Mesenchymal stem cell (in vitro differentiated cells and primary cell): ENCODE measurements at regions not wholly inside any gene's neighbourhood (a gene's known extent, or its start where the extent isn't known, plus 50 kb on each side); places are given as distances from the start of the nearest gene placed in this dataset.

Experiments used
- DNase-seq: peaks from one replicate; pipeline ENCODE4 v3.0.0-alpha.2; 2013
- H2AFZ ChIP-seq: one replicate; pipeline ENCODE4 v1.6.1; 2013; ENCODE audit warnings: low read depth, mild to moderate bottlenecking, control low read depth, inconsistent platforms, low read length, moderate library complexity
- H2AK5ac ChIP-seq: 2 replicates; pipeline ENCODE4 v1.6.1; 2013; ENCODE audit warnings: low read length, moderate library complexity, mild to moderate bottlenecking, inconsistent platforms; ENCODE audit not compliant: severe bottlenecking
- H2BK120ac ChIP-seq: one replicate; pipeline ENCODE4 v1.6.1; 2013; ENCODE audit warnings: low read depth, mild to moderate bottlenecking, inconsistent platforms, low read length, moderate library complexity
- H2BK12ac ChIP-seq, 2 experiments: one replicate each; pipeline ENCODE4 v1.6.1; 2013; ENCODE audit warnings: inconsistent platforms in 2 of 2, low read length in 2 of 2, mild to moderate bottlenecking in 2 of 2, moderate library complexity in 2 of 2, control low read depth in 1 of 2
- H2BK15ac ChIP-seq: one replicate; pipeline ENCODE4 v1.6.1; 2013; ENCODE audit warnings: mild to moderate bottlenecking, low read depth, inconsistent platforms; ENCODE audit not compliant: poor library complexity, severe bottlenecking
- H2BK5ac ChIP-seq: 2 replicates; pipeline ENCODE4 v1.6.1; 2013; ENCODE audit warnings: low read depth, mild to moderate bottlenecking, low read length, control low read depth, inconsistent platforms; ENCODE audit not compliant: poor library complexity, severe bottlenecking
- H3K14ac ChIP-seq, 2 experiments: one replicate each; pipeline ENCODE4 v1.6.1; 2013; ENCODE audit warnings: inconsistent platforms in 2 of 2, low read length in 2 of 2, control low read depth in 1 of 2, mild to moderate bottlenecking in 1 of 2, moderate library complexity in 1 of 2
- H3K18ac ChIP-seq, 2 experiments: one replicate each; pipeline ENCODE4 v1.6.1; 2013; ENCODE audit warnings: inconsistent platforms in 2 of 2, low read length in 2 of 2, control low read depth in 1 of 2, low read depth in 1 of 2, mild to moderate bottlenecking in 1 of 2
- H3K23ac ChIP-seq, 2 experiments: one replicate each; pipeline ENCODE4 v1.6.1; 2013; ENCODE audit warnings: inconsistent platforms in 2 of 2, low read length in 2 of 2, mild to moderate bottlenecking in 2 of 2, moderate library complexity in 2 of 2, control low read depth in 1 of 2
- H3K27ac ChIP-seq: 2 replicates; pipeline ENCODE4 v1.5.1; 2013; ENCODE audit warnings: mild to moderate bottlenecking, moderate library complexity, low read length, control low read depth, inconsistent platforms; ENCODE audit not compliant: poor library complexity, severe bottlenecking
- H3K27me3 ChIP-seq, 2 experiments: 2 replicates each; pipeline versions ENCODE4 v1.6.1 to v1.7.0; 2013; ENCODE audit warnings: low read length in 2 of 2, mild to moderate bottlenecking in 2 of 2, moderate library complexity in 2 of 2, control low read depth in 1 of 2, inconsistent platforms in 1 of 2; ENCODE audit not compliant: control insufficient read depth in 1 of 2, insufficient read depth in 1 of 2
- H3K36me3 ChIP-seq, 2 experiments: 2 replicates each; pipeline versions ENCODE4 v1.6.1 to v1.7.0; 2013; ENCODE audit warnings: low read length in 2 of 2, control low read depth in 1 of 2, inconsistent platforms in 1 of 2, low read depth in 1 of 2, mild to moderate bottlenecking in 1 of 2; ENCODE audit not compliant: insufficient read depth in 2 of 2, control insufficient read depth in 1 of 2
- H3K4ac ChIP-seq, 2 experiments: one replicate each; pipeline ENCODE4 v1.6.1; 2013; ENCODE audit warnings: inconsistent platforms in 2 of 2, low read length in 2 of 2, mild to moderate bottlenecking in 2 of 2, moderate library complexity in 2 of 2, control low read depth in 1 of 2, low read depth in 1 of 2
- H3K4me1 ChIP-seq: 2 replicates; pipeline ENCODE4 v1.6.1; 2013; ENCODE audit warnings: low read depth, low read length, control low read depth; ENCODE audit not compliant: control insufficient read depth, insufficient read depth
- H3K4me2 ChIP-seq: 2 replicates; pipeline ENCODE4 v1.6.1; 2013; ENCODE audit warnings: low read length, mild to moderate bottlenecking, inconsistent platforms; ENCODE audit not compliant: poor library complexity, severe bottlenecking
- H3K4me3 ChIP-seq, 2 experiments: 2 replicates each; pipeline versions ENCODE4 v1.5.1 to v1.7.0; 2013; ENCODE audit warnings: low read length in 2 of 2, mild to moderate bottlenecking in 2 of 2, control low read depth in 1 of 2, low read depth in 1 of 2; ENCODE audit not compliant: insufficient read depth in 1 of 2
- H3K79me1 ChIP-seq: replicated peaks from 2 replicates; pipeline ENCODE4 v1.6.1; 2013; ENCODE audit warnings: mild to moderate bottlenecking, control low read depth, low read length, inconsistent platforms; ENCODE audit not compliant: poor library complexity, severe bottlenecking
- H3K9ac ChIP-seq: 2 replicates; pipeline ENCODE4 v1.7.0; 2013; ENCODE audit warnings: mild to moderate bottlenecking, low read length, moderate library complexity
- H3K9me3 ChIP-seq: 2 replicates; pipeline ENCODE4 v1.7.0; 2013; ENCODE audit warnings: mild to moderate bottlenecking, low read length; ENCODE audit not compliant: control insufficient read depth
- H4K8ac ChIP-seq: one replicate; pipeline ENCODE4 v1.6.1; 2013; ENCODE audit warnings: inconsistent platforms, mild to moderate bottlenecking, low read length, moderate library complexity
- H4K91ac ChIP-seq: one replicate; pipeline ENCODE4 v1.6.1; 2013; ENCODE audit warnings: mild to moderate bottlenecking, low read length, inconsistent platforms
- WGBS: methylation state at CpG from one replicate; pipeline ENCODE4 v1.1.7; 2013; ENCODE audit warnings: mixed read lengths; 5-methylcytosine and 5-hydroxymethylcytosine counted together

DNA sequence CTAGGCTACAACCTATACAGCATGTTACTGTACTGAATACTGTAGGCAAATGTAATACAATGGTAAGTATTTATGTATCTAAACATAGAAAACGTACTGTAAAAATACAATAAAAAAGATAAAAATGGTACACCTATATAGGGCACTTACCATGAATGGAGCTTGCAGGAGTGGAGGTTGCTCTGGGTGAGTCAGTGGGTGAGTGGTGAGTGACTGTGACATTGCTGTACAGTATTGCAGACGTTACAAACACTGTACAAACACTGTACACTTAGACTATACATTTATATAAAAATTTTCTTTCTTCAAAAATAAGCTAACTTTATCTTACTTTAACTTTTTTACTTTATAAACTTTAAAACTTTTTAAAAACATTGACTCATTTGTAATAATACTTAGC, 190.3 kb upstream of the NR3C2 start:
- H3K4me1 ChIP-seq: no peaks in the 10 kb centered on the region
- no peak overlapping the region for H3K14ac ChIP-seq
- H3K4ac ChIP-seq: no peak overlapping the region
- no peak overlapping the region for H3K4me2 ChIP-seq
- H2AK5ac ChIP-seq: no peak overlapping the region
- no peak overlapping the region for H3K9ac ChIP-seq
- no peaks in the 10 kb centered on the region for H3K36me3 ChIP-seq
- H2BK15ac ChIP-seq: no peak overlapping the region
- no peak overlapping the region for H4K8ac ChIP-seq
- no peak overlapping the region for H3K18ac ChIP-seq
- H2AFZ ChIP-seq: no peak overlapping the region
- no peak overlapping the region for H3K27ac ChIP-seq
- no peak overlapping the region for H2BK12ac ChIP-seq
- H2BK5ac ChIP-seq: no peak overlapping the region
- no peaks in the 10 kb centered on the region for H3K79me1 ChIP-seq
- H2BK120ac ChIP-seq: no peak overlapping the region
- DNase-seq: no peak
- H3K27me3 ChIP-seq: no peaks in the 10 kb centered on the region
- no CpG with 5 or more reads among the region's 2 CpGs for WGBS
- H4K91ac ChIP-seq: no peak overlapping the region
- peaks cover 6% of the 10 kb centered on the region for H3K9me3 ChIP-seq
- no peak overlapping the region for H3K4me3 ChIP-seq
- no peak overlapping the region for H3K23ac ChIP-seq

DNA sequence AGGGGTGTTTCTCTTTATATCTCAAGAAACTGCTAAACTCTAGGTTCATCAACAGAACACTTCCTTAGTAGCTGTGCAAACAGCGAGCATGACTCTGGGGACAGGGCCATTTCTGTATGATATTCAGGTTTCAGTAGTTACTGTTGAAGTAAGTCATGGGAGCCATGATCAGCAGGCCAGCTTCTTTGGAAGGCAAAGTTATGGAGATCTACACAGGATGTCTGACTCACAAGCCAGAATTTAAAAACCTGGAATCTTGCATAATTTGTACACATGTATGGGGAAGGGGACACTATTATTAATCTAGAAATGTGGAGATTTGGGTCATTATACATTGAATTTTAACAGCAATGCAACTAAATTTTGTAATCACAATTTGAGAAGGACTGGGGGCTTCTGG, 187.8 kb upstream of the NR3C2 start:
- H3K23ac ChIP-seq: no peak overlapping the region
- DNase-seq: no peak
- no peak overlapping the region for H3K4me2 ChIP-seq
- H3K4me3 ChIP-seq: no peak overlapping the region
- no peak overlapping the region for H4K91ac ChIP-seq
- H2BK12ac ChIP-seq: no peak overlapping the region
- H2AK5ac ChIP-seq: no peak overlapping the region
- no peak overlapping the region for H3K14ac ChIP-seq
- no peaks in the 10 kb centered on the region for H3K27me3 ChIP-seq
- H2BK5ac ChIP-seq: no peak overlapping the region
- no peak overlapping the region for H4K8ac ChIP-seq
- no peak overlapping the region for H3K18ac ChIP-seq
- H3K79me1 ChIP-seq: no peaks in the 10 kb centered on the region
- peaks cover 4% of the 10 kb centered on the region for H3K9me3 ChIP-seq
- H2BK120ac ChIP-seq: no peak overlapping the region
- H2BK15ac ChIP-seq: no peak overlapping the region
- H3K9ac ChIP-seq: no peak overlapping the region
- no peaks in the 10 kb centered on the region for H3K4me1 ChIP-seq
- H3K4ac ChIP-seq: no peak overlapping the region
- no peak overlapping the region for H3K27ac ChIP-seq
- no peaks in the 10 kb centered on the region for H3K36me3 ChIP-seq
- H2AFZ ChIP-seq: no peak overlapping the region
- 83% methylated on average over 1 of the region's 1 CpG for WGBS

DNA sequence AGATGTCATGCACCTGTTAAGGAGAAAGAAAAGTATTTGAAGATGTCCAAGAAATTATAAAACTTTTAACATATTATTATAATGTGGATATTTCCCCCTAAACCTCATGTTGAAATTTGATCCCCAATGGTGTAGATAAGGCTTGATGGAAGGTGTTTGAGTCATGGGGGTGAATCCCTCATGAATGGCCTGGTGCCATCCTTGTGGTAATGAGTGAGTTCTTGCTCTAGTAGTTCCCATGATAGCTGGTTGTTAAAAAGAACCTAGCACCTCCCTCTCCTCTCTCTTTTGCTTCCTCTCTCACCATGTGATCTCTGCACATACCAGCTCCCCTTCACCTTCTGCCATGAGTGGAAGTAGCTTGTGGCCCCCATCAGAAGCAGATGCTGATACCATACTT, 176.6 kb upstream of the NR3C2 start:
- no peak overlapping the region for H3K14ac ChIP-seq

DNA sequence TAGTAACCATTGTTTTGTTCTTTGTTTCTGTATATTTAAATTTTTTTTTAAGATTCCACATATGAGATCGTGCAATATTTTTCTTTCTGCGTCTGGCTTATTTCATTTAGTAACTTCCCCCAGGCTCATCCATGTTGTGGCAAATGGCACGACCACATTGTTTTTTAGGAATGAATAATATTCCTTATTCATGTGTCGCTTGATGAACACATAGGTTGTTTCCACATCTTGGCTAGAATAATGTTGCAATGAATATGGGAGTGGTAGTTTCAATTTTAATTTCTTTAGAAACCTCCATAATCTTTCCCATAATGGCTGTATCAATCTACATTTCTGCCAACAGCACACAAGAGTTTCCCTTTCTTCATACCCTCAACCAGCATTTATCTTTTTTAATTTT, 166.8 kb upstream of the NR3C2 start:
- H3K4me1 ChIP-seq: no peaks in the 10 kb centered on the region
- no peak overlapping the region for H3K23ac ChIP-seq
- no peak for DNase-seq
- H3K18ac ChIP-seq: no peak overlapping the region
- no peaks in the 10 kb centered on the region for H3K79me1 ChIP-seq
- H2BK5ac ChIP-seq: no peak overlapping the region
- H2AFZ ChIP-seq: no peak overlapping the region
- H2BK12ac ChIP-seq: no peak overlapping the region
- no peak overlapping the region for H3K27ac ChIP-seq
- WGBS: 50% methylated on average over 1 of the region's 4 CpGs
- H4K91ac ChIP-seq: no peak overlapping the region
- no peak overlapping the region for H4K8ac ChIP-seq
- no peak overlapping the region for H3K4ac ChIP-seq
- peaks cover 14% of the 10 kb centered on the region for H3K9me3 ChIP-seq
- H3K9ac ChIP-seq: no peak overlapping the region
- no peak overlapping the region for H3K14ac ChIP-seq
- no peak overlapping the region for H3K4me2 ChIP-seq
- H3K36me3 ChIP-seq: no peaks in the 10 kb centered on the region
- H3K4me3 ChIP-seq: no peak overlapping the region
- H2BK15ac ChIP-seq: no peak overlapping the region
- H3K27me3 ChIP-seq: no peaks in the 10 kb centered on the region
- H2BK120ac ChIP-seq: no peak overlapping the region
- H2AK5ac ChIP-seq: no peak overlapping the region

More for the DNA sequence above, 176.6 kb upstream of the NR3C2 start:
- Histone ChIP-seq H3K23ac (no peak overlapping the region), H2BK120ac (no peak overlapping the region), H3K4me3 (no peak overlapping the region), H3K36me3 (no peaks in the 10 kb centered on the region), H2BK5ac (no peak overlapping the region), H2BK12ac (no peak overlapping the region), H3K18ac (no peak overlapping the region), H3K79me1 (no peaks in the 10 kb centered on the region), H3K4me1 (no peaks in the 10 kb centered on the region), H3K4ac (no peak overlapping the region), H4K8ac (no peak overlapping the region), H4K91ac (no peak overlapping the region), H3K4me2 (no peak overlapping the region), H3K27ac (no peak overlapping the region), H3K27me3 (no peaks in the 10 kb centered on the region), H2BK15ac (no peak overlapping the region), H2AK5ac (no peak overlapping the region), H2AFZ (no peak overlapping the region), H3K9me3 (peaks cover 8% of the 10 kb centered on the region), H3K9ac (no peak overlapping the region)
- no peak for DNase-seq
